Smooth muscle cell (in vitro differentiated cells): ENCODE measurements at regions not wholly inside any gene's neighbourhood (a gene's known extent, or its start where the extent isn't known, plus 50 kb on each side); places are given as distances from the start of the nearest gene placed in this dataset.

Experiments used
- DNase-seq: peaks from one replicate; lab custom pipeline; 2025; ENCODE audit not compliant: unreplicated experiment; lab: John Stamatoyannopoulos, UW
- H2AFZ ChIP-seq: fragments of 200-600 bp; sonication (generic); 2 replicates; pipeline ENCODE4 v1.6.0; 2016; ENCODE audit warnings: antibody characterized with exemption, low read depth, mild to moderate bottlenecking
- H3F3A ChIP-seq: fragments of 200-600 bp; sonication (generic); 2 replicates; pipeline ENCODE4 v1.6.0; 2017; ENCODE audit warnings: antibody characterized with exemption, low read depth
- H3K27ac ChIP-seq: fragments of 200-600 bp; sonication (generic); 2 replicates; pipeline ENCODE4 v1.5.1; 2016; ENCODE audit warnings: low read depth, mild to moderate bottlenecking
- H3K27me3 ChIP-seq: fragments of 200-600 bp; sonication (generic); 2 replicates; pipeline ENCODE4 v1.6.1; 2016; ENCODE audit warnings: low read depth, mild to moderate bottlenecking
- H3K36me3 ChIP-seq: fragments of 200-600 bp; sonication (generic); 2 replicates; pipeline ENCODE4 v1.5.1; 2016; ENCODE audit warnings: low read depth
- H3K4me1 ChIP-seq: fragments of 200-600 bp; sonication (generic); 2 replicates; pipeline ENCODE4 v1.5.1; 2016; ENCODE audit warnings: low read depth
- H3K4me2 ChIP-seq: fragments of 200-600 bp; sonication (generic); 2 replicates; pipeline ENCODE4 v1.6.0; 2016; ENCODE audit warnings: mild to moderate bottlenecking
- H3K4me3 ChIP-seq: fragments of 200-600 bp; sonication (generic); 2 replicates; pipeline ENCODE4 v1.5.1; 2016; ENCODE audit warnings: mild to moderate bottlenecking
- H3K79me2 ChIP-seq: fragments of 200-600 bp; sonication (generic); 2 replicates; pipeline ENCODE4 v1.6.0; 2016; ENCODE audit warnings: low read depth, mild to moderate bottlenecking
- H3K9ac ChIP-seq: fragments of 200-600 bp; sonication (generic); 2 replicates; pipeline ENCODE4 v1.6.0; 2016; ENCODE audit warnings: low read depth
- H3K9me3 ChIP-seq: fragments of 200-600 bp; sonication (generic); replicated peaks from 2 replicates; pipeline ENCODE4 v1.5.1; 2016; ENCODE audit warnings: low read depth
- H4K20me1 ChIP-seq: fragments of 200-600 bp; sonication (generic); 2 replicates; pipeline ENCODE4 v1.6.0; 2016; ENCODE audit warnings: low read depth
- CTCF ChIP-seq: fragments of 200-600 bp; sonication (generic); IDR thresholded peaks from 2 replicates; pipeline ENCODE4 v1.5.1; 2017; ENCODE audit warnings: borderline replicate concordance, mild to moderate bottlenecking, antibody characterized with exemption; ENCODE audit not compliant: insufficient read depth, poor library complexity, severe bottlenecking
- WGBS: methylation state at CpG from one replicate; pipeline ENCODE4 v1.1.7; 2016; ENCODE audit warnings: low lambda C conversion rate; 5-methylcytosine and 5-hydroxymethylcytosine counted together

GRCh38 chr3:153961494-153961893 lies 159.7 kb upstream of the ARHGEF26 start:
- TF ChIP-seq CTCF, result no peak
- Histone ChIP-seq H2AFZ (no peak overlapping the region), H3K9ac (no peak overlapping the region), H4K20me1 (no peaks in the 10 kb centered on the region), H3K79me2 (no peaks in the 10 kb centered on the region), H3K27me3 (no peaks in the 10 kb centered on the region), H3K4me3 (no peak overlapping the region), H3K4me1 (no peaks in the 10 kb centered on the region), H3K9me3 (no peaks in the 10 kb centered on the region), H3K36me3 (no peaks in the 10 kb centered on the region), H3K4me2 (no peak overlapping the region), H3F3A (no peaks in the 10 kb centered on the region), H3K27ac (no peak overlapping the region)
- WGBS, result 80% methylated on average over 3 of the region's 3 CpGs
- no peak for DNase-seq

- H3K4me3 ChIP-seq, result no peak overlapping the region
- H3K9ac ChIP-seq, result no peak overlapping the region
- no peak for DNase-seq
- H3K36me3 ChIP-seq, result no peaks in the 10 kb centered on the region
- no peaks in the 10 kb centered on the region for H4K20me1 ChIP-seq
- WGBS, result 65% methylated on average over 2 of the region's 2 CpGs
- H3K27me3 ChIP-seq, result no peaks in the 10 kb centered on the region
- no peaks in the 10 kb centered on the region for H3K9me3 ChIP-seq
- no peak overlapping the region for H3K4me2 ChIP-seq
- H3K79me2 ChIP-seq, result no peaks in the 10 kb centered on the region
- no peaks in the 10 kb centered on the region for H3K4me1 ChIP-seq
- no peak for TF ChIP-seq CTCF
- no peak overlapping the region for H3K27ac ChIP-seq
- H3F3A ChIP-seq, result no peaks in the 10 kb centered on the region
- no peak overlapping the region for H2AFZ ChIP-seq
Measured at GRCh38 chr3:153963012-153963411, 158.2 kb upstream of the ARHGEF26 start.

- Histone ChIP-seq H3K4me2 (no peak overlapping the region), H3F3A (no peaks in the 10 kb centered on the region), H3K4me3 (no peak overlapping the region), H3K9ac (no peak overlapping the region), H2AFZ (no peak overlapping the region), H3K79me2 (no peaks in the 10 kb centered on the region), H3K9me3 (no peaks in the 10 kb centered on the region), H3K27me3 (no peaks in the 10 kb centered on the region), H3K4me1 (no peaks in the 10 kb centered on the region), H4K20me1 (no peaks in the 10 kb centered on the region), H3K36me3 (no peaks in the 10 kb centered on the region), H3K27ac (no peak overlapping the region)
- no peak for TF ChIP-seq CTCF
- 88% methylated on average over 2 of the region's 2 CpGs for WGBS
- DNase-seq, result no peak
Measured at GRCh38 chr3:153967260-153967659, 153.9 kb upstream of the ARHGEF26 start.

GRCh38 chr3:153970047-153970446 lies 151.1 kb upstream of the ARHGEF26 start:
- no peak for TF ChIP-seq CTCF
- H4K20me1 ChIP-seq, result no peaks in the 10 kb centered on the region
- H3K9ac ChIP-seq, result no peak overlapping the region
- no peaks in the 10 kb centered on the region for H3K9me3 ChIP-seq
- no peaks in the 10 kb centered on the region for H3K36me3 ChIP-seq
- H3F3A ChIP-seq, result no peaks in the 10 kb centered on the region
- H3K4me1 ChIP-seq, result no peaks in the 10 kb centered on the region
- H2AFZ ChIP-seq, result no peak overlapping the region
- H3K4me2 ChIP-seq, result no peak overlapping the region
- H3K27me3 ChIP-seq, result no peaks in the 10 kb centered on the region
- no peak overlapping the region for H3K4me3 ChIP-seq
- no peak overlapping the region for H3K27ac ChIP-seq
- no peaks in the 10 kb centered on the region for H3K79me2 ChIP-seq
- no peak for DNase-seq
